ENCODE measurements at regions not wholly inside any gene's neighbourhood (a gene's known extent, or its start where the extent isn't known, plus 50 kb on each side); places are given as distances from the start of the nearest gene placed in this dataset.

DNA sequence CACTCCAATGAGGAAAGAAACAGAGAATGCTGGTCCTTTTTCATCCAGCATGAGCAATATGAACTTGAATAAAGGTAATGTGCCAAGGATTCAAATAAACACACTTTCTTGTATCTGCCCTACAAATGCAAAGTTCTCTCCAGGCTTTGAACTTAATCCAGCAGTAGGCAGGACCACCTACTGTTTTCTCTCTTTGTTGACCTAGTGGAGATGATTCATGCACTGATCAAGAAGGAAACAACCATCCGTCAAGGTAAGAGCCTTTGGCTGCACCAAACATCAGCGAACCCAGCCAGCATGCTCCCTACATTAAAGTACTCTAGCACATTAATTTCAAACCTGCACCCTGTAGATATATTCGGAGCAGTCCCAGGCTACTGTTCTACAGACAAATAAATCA lies 489.3 kb downstream of the GALC start:
- no peak overlapping the region for H3K27ac ChIP-seq
- WGBS, 4 donors = 23 to 46% (median 41%) methylated on average over 3 of the region's 3 CpGs
- no peak overlapping the region for H3K4me3 ChIP-seq
- no peaks in the 10 kb centered on the region for H3K36me3 ChIP-seq (replicated peaks in 1 of 2)
- H3K9me3 ChIP-seq (replicated peaks in 1 of 3) = no peaks in the 10 kb centered on the region
- no peaks in the 10 kb centered on the region for H3K27me3 ChIP-seq
- no peaks in the 10 kb centered on the region for H3K4me1 ChIP-seq (replicated peaks in 1 of 2)
- TF ChIP-seq, protein P1, sequence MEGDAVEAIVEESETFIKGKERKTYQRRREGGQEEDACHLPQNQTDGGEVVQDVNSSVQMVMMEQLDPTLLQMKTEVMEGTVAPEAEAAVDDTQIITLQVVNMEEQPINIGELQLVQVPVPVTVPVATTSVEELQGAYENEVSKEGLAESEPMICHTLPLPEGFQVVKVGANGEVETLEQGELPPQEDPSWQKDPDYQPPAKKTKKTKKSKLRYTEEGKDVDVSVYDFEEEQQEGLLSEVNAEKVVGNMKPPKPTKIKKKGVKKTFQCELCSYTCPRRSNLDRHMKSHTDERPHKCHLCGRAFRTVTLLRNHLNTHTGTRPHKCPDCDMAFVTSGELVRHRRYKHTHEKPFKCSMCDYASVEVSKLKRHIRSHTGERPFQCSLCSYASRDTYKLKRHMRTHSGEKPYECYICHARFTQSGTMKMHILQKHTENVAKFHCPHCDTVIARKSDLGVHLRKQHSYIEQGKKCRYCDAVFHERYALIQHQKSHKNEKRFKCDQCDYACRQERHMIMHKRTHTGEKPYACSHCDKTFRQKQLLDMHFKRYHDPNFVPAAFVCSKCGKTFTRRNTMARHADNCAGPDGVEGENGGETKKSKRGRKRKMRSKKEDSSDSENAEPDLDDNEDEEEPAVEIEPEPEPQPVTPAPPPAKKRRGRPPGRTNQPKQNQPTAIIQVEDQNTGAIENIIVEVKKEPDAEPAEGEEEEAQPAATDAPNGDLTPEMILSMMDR (IDR thresholded peaks at IDR 0.05) = no peak
- TF ChIP-seq POLR2A (IDR thresholded peaks at IDR 0.05) = no peak
- intact Hi-C loops (cut with DNase I) = no loop called here
- DNase-seq = no peak

- DNase-seq = no peak
- intact Hi-C loops (cut with DNase I) = no loop called here
- Histone ChIP-seq H3K9me3 (replicated peaks in 1 of 3) (no peaks in the 10 kb centered on the region), H3K4me1 (replicated peaks in 1 of 2) (no peaks in the 10 kb centered on the region), H3K36me3 (replicated peaks in 1 of 2) (no peaks in the 10 kb centered on the region), H3K27ac (no peak overlapping the region), H3K27me3 (no peaks in the 10 kb centered on the region), H3K4me3 (no peak overlapping the region)
- no peak for TF ChIP-seq POLR2A (IDR thresholded peaks at IDR 0.05)
- TF ChIP-seq, protein P1 (IDR thresholded peaks at IDR 0.05) = no peak
- 62 to 74% (median 68%) methylated on average over 3 of the region's 3 CpGs for WGBS, 4 donors
Observed at GRCh38 chr14:87497301-87497700, 495.7 kb downstream of the GALC start.

DNA sequence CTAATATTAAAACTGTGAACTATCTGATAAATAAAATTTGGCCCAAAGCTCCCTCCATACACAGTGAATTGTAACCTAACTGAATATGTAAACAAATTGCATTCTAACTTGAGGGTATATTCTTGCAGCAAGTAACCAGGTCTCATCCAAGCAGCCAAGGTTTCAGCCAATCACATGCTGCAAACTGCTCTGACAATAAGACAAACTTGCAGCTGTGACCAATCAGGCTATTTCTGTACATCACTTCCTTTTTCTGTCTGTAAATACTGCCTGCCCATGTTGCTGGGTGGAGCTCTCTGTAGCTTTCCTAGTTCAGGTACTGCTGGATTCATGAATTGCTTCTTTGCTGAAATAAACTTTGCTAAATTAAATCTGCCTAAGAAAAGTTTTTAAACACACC lies 499.0 kb downstream of the GALC start:
- no peak for TF ChIP-seq POLR2A (IDR thresholded peaks at IDR 0.05)
- TF ChIP-seq, protein P1 (IDR thresholded peaks at IDR 0.05) = no peak
- Histone ChIP-seq H3K4me3 (no peak overlapping the region), H3K27me3 (no peaks in the 10 kb centered on the region), H3K27ac (no peak overlapping the region), H3K9me3 (replicated peaks in 1 of 3) (no peaks in the 10 kb centered on the region), H3K36me3 (replicated peaks in 1 of 2) (no peaks in the 10 kb centered on the region), H3K4me1 (replicated peaks in 1 of 2) (no peaks in the 10 kb centered on the region)
- intact Hi-C loops (cut with DNase I) = no loop called here
- no peak for DNase-seq

DNA sequence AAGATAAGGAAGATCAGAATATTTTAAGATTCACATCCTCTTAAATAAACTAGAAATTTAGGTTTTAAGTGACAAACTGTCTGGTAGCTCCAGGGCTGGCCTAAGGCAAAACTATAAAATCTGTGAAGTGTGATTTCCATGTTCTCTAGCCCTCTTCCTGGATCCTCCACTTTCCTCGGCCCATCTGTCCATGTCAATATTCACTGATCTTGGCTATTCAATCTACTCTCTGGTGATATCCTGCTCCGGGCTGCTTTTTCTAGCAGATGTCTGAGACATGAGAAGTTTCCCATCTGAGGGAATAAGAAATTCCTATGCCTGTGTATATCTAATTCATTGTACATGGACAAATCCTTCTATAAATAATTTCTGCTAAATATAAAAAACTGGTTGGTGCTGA lies 500.4 kb downstream of the GALC start:
- H3K4me1 ChIP-seq (replicated peaks in 1 of 2) = no peaks in the 10 kb centered on the region
- H3K27me3 ChIP-seq = no peaks in the 10 kb centered on the region
- H3K9me3 ChIP-seq (replicated peaks in 1 of 3) = no peaks in the 10 kb centered on the region
- no peak for DNase-seq
- no peaks in the 10 kb centered on the region for H3K36me3 ChIP-seq (replicated peaks in 1 of 2)
- H3K4me3 ChIP-seq = no peak overlapping the region
- 78 to 92% (median 83%) methylated on average over 2 of the region's 2 CpGs for WGBS, 4 donors
- intact Hi-C loops (cut with DNase I) = no loop called here
- TF ChIP-seq, protein P1 (IDR thresholded peaks at IDR 0.05) = no peak
- no peak for TF ChIP-seq POLR2A (IDR thresholded peaks at IDR 0.05)
- no peak overlapping the region for H3K27ac ChIP-seq

Measured in adrenal gland (tissue), 9 donors.